GM12891 (cell line): ENCODE measurements at regions not wholly inside any gene's neighbourhood (a gene's known extent, or its start where the extent isn't known, plus 50 kb on each side); places are given as distances from the start of the nearest gene placed in this dataset.

ENCODE experiments used
- POLR2A ChIP-seq: IDR thresholded peaks from 2 replicates; pipeline ENCODE4 v1.6.1; 2011; ENCODE audit warnings: low read depth, low read length, control low read depth
- POLR2AphosphoS5 ChIP-seq: IDR thresholded peaks from 2 replicates; pipeline ENCODE4 v1.6.1; 2011; ENCODE audit warnings: low read depth, low read length, control low read depth
- SPI1 ChIP-seq: IDR thresholded peaks from 2 replicates; pipeline ENCODE4 v1.6.1; 2011; ENCODE audit warnings: low read depth, low read length, control low read depth

DNA sequence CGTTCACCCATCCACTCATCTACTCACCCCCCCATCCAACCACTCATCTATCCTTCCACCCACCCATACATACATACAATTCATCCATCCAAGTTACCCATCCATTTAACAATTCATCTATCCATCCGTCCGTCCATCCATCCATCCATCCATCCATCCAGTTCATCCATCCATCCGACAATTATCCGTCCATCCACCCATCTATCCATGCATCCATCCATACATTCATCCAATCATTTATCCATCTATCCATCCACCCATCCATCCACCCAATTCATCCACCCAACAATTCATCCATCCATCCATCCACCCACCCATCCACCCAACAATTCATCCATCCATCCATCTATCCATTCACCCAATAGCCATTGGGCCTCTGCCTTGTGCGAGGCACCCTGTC lies 173.2 kb upstream of the MVB12B start:
- no peak for TF ChIP-seq POLR2AphosphoS5
- TF ChIP-seq POLR2A, result no peak
- TF ChIP-seq SPI1, result no peak
